Endodermal cell (in vitro differentiated cells): ENCODE measurements at regions not wholly inside any gene's neighbourhood (a gene's known extent, or its start where the extent isn't known, plus 50 kb on each side); places are given as distances from the start of the nearest gene placed in this dataset.

Experiments
- DNase-seq: peaks from one replicate; pipeline ENCODE4 v3.0.0-alpha.2; 2017
- H3K27ac ChIP-seq: 2 replicates; pipeline ENCODE4 v1.5.1; 2013; ENCODE audit warnings: mild to moderate bottlenecking, low read depth, low read length, moderate library complexity
- H3K27me3 ChIP-seq: 2 replicates; pipeline ENCODE4 v1.6.1; 2013; ENCODE audit warnings: mild to moderate bottlenecking, low read length, moderate library complexity; ENCODE audit not compliant: insufficient read depth, control insufficient read depth, poor library complexity, severe bottlenecking
- H3K36me3 ChIP-seq: 2 replicates; pipeline ENCODE4 v1.7.0; 2013; ENCODE audit warnings: mild to moderate bottlenecking, low read length, moderate library complexity; ENCODE audit not compliant: control insufficient read depth, insufficient read depth
- H3K4me1 ChIP-seq: one replicate; pipeline ENCODE4 v1.7.0; 2013; ENCODE audit warnings: low read length; ENCODE audit not compliant: control insufficient read depth, insufficient read depth
- H3K4me3 ChIP-seq: 2 replicates; pipeline ENCODE4 v1.5.1; 2013; ENCODE audit warnings: mild to moderate bottlenecking, low read length, moderate library complexity
- H3K9ac ChIP-seq: 2 replicates; pipeline ENCODE4 v1.6.1; 2013; ENCODE audit warnings: mild to moderate bottlenecking, low read length, moderate library complexity; ENCODE audit not compliant: poor library complexity, severe bottlenecking; ENCODE audit errors: extremely low read depth
- H3K9me3 ChIP-seq: 2 replicates; pipeline ENCODE4 v1.6.1; 2013; ENCODE audit warnings: mild to moderate bottlenecking, low read length, moderate library complexity; ENCODE audit not compliant: control insufficient read depth
- H3K27ac Mint-ChIP-seq: 2 replicates; pipeline ENCODE4 v1.8.0; 2020; ENCODE audit warnings: mixed read lengths
- H3K27me3 Mint-ChIP-seq: 2 replicates; pipeline ENCODE4 v1.8.0; 2021; ENCODE audit warnings: mild to moderate bottlenecking, mixed read lengths; ENCODE audit not compliant: insufficient read depth
- H3K36me3 Mint-ChIP-seq: 2 replicates; pipeline ENCODE4 v1.8.0; 2020; ENCODE audit warnings: low read depth, mixed read lengths
- H3K4me1 Mint-ChIP-seq: 2 replicates; pipeline ENCODE4 v1.8.0; 2020; ENCODE audit warnings: mixed read lengths
- H3K4me3 Mint-ChIP-seq: 2 replicates; pipeline ENCODE4 v1.8.0; 2020; ENCODE audit warnings: mild to moderate bottlenecking, moderate library complexity, mixed read lengths
- H3K9me3 Mint-ChIP-seq: 2 replicates; pipeline ENCODE4 v1.8.0; 2020; ENCODE audit warnings: mild to moderate bottlenecking, mixed read lengths
- WGBS, 2 experiments: methylation state at CpG; one replicate each; pipeline versions ENCODE4 v1.1.5 to v1.1.7; 2013; ENCODE audit warnings: missing lambda C conversion rate in 2 of 2, mixed read lengths in 1 of 2; ENCODE audit not compliant: insufficient coverage in 1 of 2, insufficient read length in 1 of 2; 5-methylcytosine and 5-hydroxymethylcytosine counted together
- TF ChIP-seq, protein P1 (sequence below): fragments of 200-600 bp; sonication (generic); conservative IDR thresholded peaks from 2 replicates; pipeline ENCODE4 v1.5.0; 2021; ENCODE audit warnings: antibody characterized with exemption, mild to moderate bottlenecking

DNA sequence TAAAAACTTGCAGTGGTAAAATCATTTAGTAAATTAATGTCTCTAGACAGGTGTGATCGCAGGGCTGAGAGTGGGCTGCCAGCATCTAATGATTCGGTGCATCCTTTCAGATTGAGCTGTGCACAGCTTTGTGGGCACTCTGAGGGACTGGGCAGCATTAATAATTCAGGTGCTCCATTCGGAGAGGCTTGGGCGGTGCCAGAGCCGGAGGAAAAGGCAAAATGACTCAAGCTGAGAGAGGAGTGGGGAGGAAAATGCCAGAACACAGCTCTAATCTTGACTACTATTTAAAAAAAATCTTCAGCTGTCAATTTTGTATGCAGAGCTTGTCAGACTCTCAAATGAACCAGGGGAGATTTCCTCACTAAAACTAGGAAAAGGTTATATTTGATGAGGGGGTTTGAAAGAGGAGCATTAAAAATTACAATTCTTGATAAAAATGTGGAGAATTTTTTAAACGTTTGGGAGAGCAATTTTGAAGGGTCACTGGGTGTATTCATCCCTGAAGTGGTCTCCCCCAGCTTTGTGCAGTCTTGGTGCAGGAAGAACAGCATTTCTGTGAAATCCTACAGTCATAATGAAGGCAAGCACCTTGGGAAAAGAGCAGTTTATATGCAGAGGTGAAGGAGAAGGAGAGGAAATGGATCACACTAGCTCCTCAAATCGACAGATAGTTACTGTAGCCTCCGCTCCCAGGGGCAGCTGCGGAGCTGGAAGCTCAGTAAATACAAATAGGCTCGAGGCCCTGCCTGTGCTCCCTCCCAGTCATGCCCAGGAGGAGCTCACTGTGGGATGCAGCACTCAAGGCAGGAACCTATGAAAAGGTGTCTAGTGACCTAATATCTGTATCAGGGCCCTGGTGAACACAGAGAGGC is 535.4 kb upstream of the RAB6C start:
- Histone ChIP-seq H3K36me3 (no peaks in the 10 kb centered on the region), H3K27ac (no peak overlapping the region), H3K4me3 (no peak overlapping the region), H3K27me3 (no peaks in the 10 kb centered on the region), H3K4me1 (no peaks in the 10 kb centered on the region), H3K9me3 (no peaks in the 10 kb centered on the region), H3K9ac (no peak overlapping the region)
- Mint-ChIP-seq H3K27me3 (peaks cover 3% of the 10 kb centered on the region), H3K36me3 (no peaks in the 10 kb centered on the region), H3K4me3 (no peak overlapping the region), H3K9me3 (no peaks in the 10 kb centered on the region), H3K27ac (no peak overlapping the region), H3K4me1 (no peaks in the 10 kb centered on the region)
- 79 to 96% methylated on average over 3 to 10 of the region's 10 CpGs for WGBS, 2 experiments
- peak; percentile 38 for DNase-seq
- TF ChIP-seq, protein P1, sequence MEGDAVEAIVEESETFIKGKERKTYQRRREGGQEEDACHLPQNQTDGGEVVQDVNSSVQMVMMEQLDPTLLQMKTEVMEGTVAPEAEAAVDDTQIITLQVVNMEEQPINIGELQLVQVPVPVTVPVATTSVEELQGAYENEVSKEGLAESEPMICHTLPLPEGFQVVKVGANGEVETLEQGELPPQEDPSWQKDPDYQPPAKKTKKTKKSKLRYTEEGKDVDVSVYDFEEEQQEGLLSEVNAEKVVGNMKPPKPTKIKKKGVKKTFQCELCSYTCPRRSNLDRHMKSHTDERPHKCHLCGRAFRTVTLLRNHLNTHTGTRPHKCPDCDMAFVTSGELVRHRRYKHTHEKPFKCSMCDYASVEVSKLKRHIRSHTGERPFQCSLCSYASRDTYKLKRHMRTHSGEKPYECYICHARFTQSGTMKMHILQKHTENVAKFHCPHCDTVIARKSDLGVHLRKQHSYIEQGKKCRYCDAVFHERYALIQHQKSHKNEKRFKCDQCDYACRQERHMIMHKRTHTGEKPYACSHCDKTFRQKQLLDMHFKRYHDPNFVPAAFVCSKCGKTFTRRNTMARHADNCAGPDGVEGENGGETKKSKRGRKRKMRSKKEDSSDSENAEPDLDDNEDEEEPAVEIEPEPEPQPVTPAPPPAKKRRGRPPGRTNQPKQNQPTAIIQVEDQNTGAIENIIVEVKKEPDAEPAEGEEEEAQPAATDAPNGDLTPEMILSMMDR, result no peak

DNA sequence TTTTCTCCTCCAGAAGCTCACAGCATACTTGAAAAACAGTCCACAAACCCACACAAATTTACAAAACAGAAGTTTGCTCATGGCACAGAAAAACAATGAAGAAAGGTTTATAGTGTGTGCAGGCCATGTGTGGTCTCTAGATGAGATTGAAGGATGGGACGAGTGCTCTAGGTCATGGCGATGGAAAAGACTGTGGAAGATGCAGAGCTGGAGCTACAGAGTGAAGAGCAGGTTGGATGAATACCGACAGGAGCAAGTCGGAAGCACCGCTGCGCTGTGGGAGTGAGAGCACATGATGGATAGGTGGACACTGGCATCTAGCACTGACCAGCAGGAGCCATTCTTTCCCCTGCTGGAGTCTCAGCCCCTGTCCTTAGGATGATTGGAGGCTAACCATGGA is 534.7 kb upstream of the RAB6C start:
- Mint-ChIP-seq H3K4me1 (no peaks in the 10 kb centered on the region), H3K27ac (no peak overlapping the region), H3K4me3 (no peak overlapping the region), H3K27me3 (peaks cover 2% of the 10 kb centered on the region), H3K9me3 (no peaks in the 10 kb centered on the region), H3K36me3 (no peaks in the 10 kb centered on the region)
- no peak for DNase-seq
- Histone ChIP-seq H3K9me3 (no peaks in the 10 kb centered on the region), H3K27ac (no peak overlapping the region), H3K4me3 (no peak overlapping the region), H3K9ac (no peak overlapping the region), H3K36me3 (no peaks in the 10 kb centered on the region), H3K4me1 (no peaks in the 10 kb centered on the region), H3K27me3 (no peaks in the 10 kb centered on the region)
- WGBS, 2 experiments, result 83 to 90% methylated on average over 5 to 6 of the region's 6 CpGs
- TF ChIP-seq, protein P1, result no peak

DNA sequence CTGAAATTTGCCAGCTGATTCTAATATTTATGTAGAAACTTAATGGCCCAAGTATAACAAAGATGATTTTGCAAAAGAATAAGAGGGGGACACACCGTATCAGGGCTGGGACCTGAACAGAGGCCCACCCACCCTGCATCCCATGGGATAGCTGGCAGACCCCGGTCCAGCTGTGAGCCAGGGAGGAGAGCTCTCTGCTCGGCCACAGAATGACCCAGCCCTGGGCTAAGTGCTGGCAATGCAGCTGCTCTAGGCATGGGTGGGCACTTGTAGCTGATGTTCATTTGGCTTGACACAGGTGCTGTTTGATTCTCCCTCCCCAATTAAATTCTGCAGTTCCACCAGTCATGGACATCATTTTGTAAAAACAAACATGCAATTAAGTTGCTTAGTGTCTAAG is 522.8 kb upstream of the RAB6C start:
- Mint-ChIP-seq H3K4me3 (no peak overlapping the region), H3K9me3 (no peaks in the 10 kb centered on the region), H3K27me3 (peaks cover 4% of the 10 kb centered on the region), H3K36me3 (no peaks in the 10 kb centered on the region), H3K27ac (no peak overlapping the region), H3K4me1 (no peaks in the 10 kb centered on the region)
- Histone ChIP-seq H3K27me3 (no peaks in the 10 kb centered on the region), H3K27ac (no peak overlapping the region), H3K4me1 (no peaks in the 10 kb centered on the region), H3K36me3 (no peaks in the 10 kb centered on the region), H3K4me3 (no peak overlapping the region), H3K9ac (no peak overlapping the region), H3K9me3 (no peaks in the 10 kb centered on the region)
- TF ChIP-seq, protein P1, result no peak
- WGBS, 2 experiments, result 60 to 92% methylated on average over 1 to 3 of the region's 3 CpGs
- no peak for DNase-seq
